ENCODE measurements at regions not wholly inside any gene's neighbourhood (a gene's known extent, or its start where the extent isn't known, plus 50 kb on each side); places are given as distances from the start of the nearest gene placed in this dataset.

- no peak for DNase-seq (ENCODE audit: low spot score)
Observed at GRCh38 chr22:49178246-49179005, 649.2 kb downstream of the BRD1 start.

- no peak for DNase-seq (ENCODE audit: low spot score)
Observed at GRCh38 chr22:49177666-49178065, 650.0 kb downstream of the BRD1 start.

- DNase-seq (ENCODE audit: low spot score): no peak
Observed at GRCh38 chr22:49176956-49177355, 650.7 kb downstream of the BRD1 start.

- DNase-seq (ENCODE audit: low spot score): no peak
Observed at GRCh38 chr22:49170053-49170452, 657.6 kb downstream of the BRD1 start.

- DNase-seq (ENCODE audit: low spot score): no peak
Observed at GRCh38 chr22:49169074-49169744, 658.5 kb downstream of the BRD1 start.

GRCh38 chr22:49168219-49168813, 659.4 kb downstream of the BRD1 start:
- no peak for DNase-seq (ENCODE audit: low spot score)

GRCh38 chr22:49166746-49167145, 660.9 kb downstream of the BRD1 start:
- no peak for DNase-seq (ENCODE audit: low spot score)

- DNase-seq (ENCODE audit: low spot score): no peak
Observed at GRCh38 chr22:49166211-49166610, 661.5 kb downstream of the BRD1 start.

- no peak for DNase-seq (ENCODE audit: low spot score)
Observed at GRCh38 chr22:49164773-49165320, 662.8 kb downstream of the BRD1 start.

GRCh38 chr22:49163960-49164690, 663.5 kb downstream of the BRD1 start:
- no peak for DNase-seq (ENCODE audit: low spot score)

GRCh38 chr22:49163258-49163959, 664.3 kb downstream of the BRD1 start:
- DNase-seq (ENCODE audit: low spot score): no peak

- DNase-seq (ENCODE audit: low spot score): no peak
Observed at GRCh38 chr22:49162841-49163240, 664.8 kb downstream of the BRD1 start.

GRCh38 chr22:49161002-49161850, 666.4 kb downstream of the BRD1 start:
- DNase-seq (ENCODE audit: low spot score): no peak

- no peak for DNase-seq (ENCODE audit: low spot score)
Observed at GRCh38 chr22:49160261-49161001, 667.2 kb downstream of the BRD1 start.

- peak; percentile 12 for DNase-seq (ENCODE audit: low spot score)
Observed at GRCh38 chr22:49159711-49160110, 668.0 kb downstream of the BRD1 start.

GRCh38 chr22:49158741-49159564, 668.7 kb downstream of the BRD1 start:
- DNase-seq (ENCODE audit: low spot score): no peak

GRCh38 chr22:49157529-49158339, 669.9 kb downstream of the BRD1 start:
- DNase-seq (ENCODE audit: low spot score): no peak

- peak; percentile 55 for DNase-seq (ENCODE audit: low spot score)
Observed at GRCh38 chr22:49156662-49157285, 670.9 kb downstream of the BRD1 start.

Measured in SW480 (cell line).